ENCODE measurements at regions not wholly inside any gene's neighbourhood (a gene's known extent, or its start where the extent isn't known, plus 50 kb on each side); places are given as distances from the start of the nearest gene placed in this dataset.

GRCh38 chr15:93451822-93452221, 362.8 kb upstream of the RGMA start:
- TF ChIP-seq CTCF (IDR thresholded peaks at IDR 0.05; ENCODE audit: insufficient read depth, low read length), result no peak
- no peak for DNase-seq (ENCODE audit: low read depth)
- H3K4me3 ChIP-seq (ENCODE audit: low read depth, low read length), result no peak overlapping the region

GRCh38 chr15:93451265-93451664, 362.3 kb upstream of the RGMA start:
- DNase-seq (ENCODE audit: low read depth), result no peak
- no peak overlapping the region for H3K4me3 ChIP-seq (ENCODE audit: low read depth, low read length)
- TF ChIP-seq CTCF (IDR thresholded peaks at IDR 0.05; ENCODE audit: insufficient read depth, low read length), result no peak

GRCh38 chr15:93449798-93450197, 360.8 kb upstream of the RGMA start:
- DNase-seq (ENCODE audit: low read depth), result no peak
- H3K4me3 ChIP-seq (ENCODE audit: low read depth, low read length), result no peak overlapping the region
- TF ChIP-seq CTCF (IDR thresholded peaks at IDR 0.05; ENCODE audit: insufficient read depth, low read length), result no peak

- no peak for TF ChIP-seq CTCF (IDR thresholded peaks at IDR 0.05; ENCODE audit: insufficient read depth, low read length)
- no peak for DNase-seq (ENCODE audit: low read depth)
- H3K4me3 ChIP-seq (ENCODE audit: low read depth, low read length), result no peak overlapping the region
Measured at GRCh38 chr15:93438310-93438709, 349.3 kb upstream of the RGMA start.

- no peak overlapping the region for H3K4me3 ChIP-seq (ENCODE audit: low read depth, low read length)
Measured at GRCh38 chr15:93432474-93432873, 343.5 kb upstream of the RGMA start.

GRCh38 chr15:93428807-93429351, 339.9 kb upstream of the RGMA start:
- DNase-seq (ENCODE audit: low read depth), result no peak
- no peak for TF ChIP-seq CTCF (IDR thresholded peaks at IDR 0.05; ENCODE audit: insufficient read depth, low read length)
- no peak overlapping the region for H3K4me3 ChIP-seq (ENCODE audit: low read depth, low read length)

More at GRCh38 chr15:93432474-93432873, 343.5 kb upstream of the RGMA start:
- TF ChIP-seq CTCF (IDR thresholded peaks at IDR 0.05; ENCODE audit: insufficient read depth, low read length), result no peak
- DNase-seq (ENCODE audit: low read depth), result no peak

GRCh38 chr15:93428150-93428549, 339.1 kb upstream of the RGMA start:
- no peak overlapping the region for H3K4me3 ChIP-seq (ENCODE audit: low read depth, low read length)
- no peak for DNase-seq (ENCODE audit: low read depth)
- TF ChIP-seq CTCF (IDR thresholded peaks at IDR 0.05; ENCODE audit: insufficient read depth, low read length), result no peak
